ENCODE measurements at regions not wholly inside any gene's neighbourhood (a gene's known extent, or its start where the extent isn't known, plus 50 kb on each side); places are given as distances from the start of the nearest gene placed in this dataset.
"Not testable (repeated sequence)": the region's sequence is repeated elsewhere in the genome, so short reads cannot be mapped to it uniquely, and the experiment has no call there.

GRCh38 chr5:96172436-96172835 is 210.8 kb upstream of the ELL2 start:
- CTCF ChIA-PET: interaction anchor here (1.0 kb wide), 1 partner anchor 9 kb away, joined by 3 read pairs; no protein-coding TSS in a partner anchor
- Histone ChIP-seq H3K4me3 (replicated peaks in 1 of 3; ENCODE audit: insufficient read depth in 1 of 3, low read depth in 1 of 3, low read length in 3 of 3) (no peak overlapping the region), H3K4me2 (ENCODE audit: insufficient read depth, low read length) (no peak overlapping the region), H3K9me3 (replicated peaks; ENCODE audit: control insufficient read depth, insufficient read depth, low read length) (no peaks in the 10 kb centered on the region), H3K27ac (ENCODE audit: insufficient read depth, low read depth, low read length) (no peak overlapping the region), H3K27me3 (ENCODE audit: control insufficient read depth in 2 of 2, insufficient read depth in 2 of 2, low read length in 2 of 2) (no peaks in the 10 kb centered on the region), H2AFZ (ENCODE audit: low read depth, low read length) (no peak overlapping the region), H3K36me3 (ENCODE audit: control insufficient read depth in 2 of 2, extremely low read depth in 1 of 2, insufficient read depth in 2 of 2, low read length in 2 of 2) (no peaks in the 10 kb centered on the region), H3K79me2 (ENCODE audit: control insufficient read depth, insufficient read depth, low read length) (no peaks in the 10 kb centered on the region), H3K9ac (replicated peaks; ENCODE audit: extremely low read depth, insufficient read depth, low read length) (no peak overlapping the region), H3K9me1 (replicated peaks; ENCODE audit: control insufficient read depth, extremely low read depth, insufficient read depth, low read length) (no peaks in the 10 kb centered on the region), H4K20me1 (replicated peaks; ENCODE audit: control insufficient read depth, extremely low read depth, insufficient read depth, low read length) (no peaks in the 10 kb centered on the region), H3K4me1 (ENCODE audit: control insufficient read depth, extremely low read depth, insufficient read depth, low read length) (no peaks in the 10 kb centered on the region)
- dilution Hi-C loops (cut with MboI; ENCODE audit: extremely low pct_ligation_motif_present, low sequenced_read_pairs) (no loop called here), intact Hi-C loops (cut with micrococcal nuclease) (loop anchor here (10.0 kb wide), 1 partner anchor 318 kb away; no protein-coding TSS in a partner anchor)
- DNase-seq (ENCODE audit: low read depth, low spot score): no peak
- FAIRE-seq: no peak
- BruUV-seq (replicated peaks): no TSS peak
- POLR2A ChIA-PET: no interaction called here
- TF ChIP-seq JUN (IDR thresholded peaks at IDR 0.05; ENCODE audit: borderline replicate concordance, insufficient read depth, insufficient read length, low read depth) (no peak), MYC (IDR thresholded peaks at IDR 0.05; ENCODE audit: low read depth, low read length) (no peak), FOS (IDR thresholded peaks at IDR 0.05; ENCODE audit: borderline replicate concordance, insufficient read depth, low read length) (no peak), GATA2 (IDR thresholded peaks at IDR 0.05; ENCODE audit: insufficient read depth, insufficient read length, low read depth, low read length) (no peak), POLR2A (IDR thresholded peaks at IDR 0.05; ENCODE audit: low read depth, low read length) (no peak), POLR2AphosphoS5 (IDR thresholded peaks at IDR 0.05; ENCODE audit: insufficient read depth, low read depth, low read length) (no peak), MAX (IDR thresholded peaks at IDR 0.05; ENCODE audit: insufficient read depth, insufficient read length) (no peak), CTCF (IDR thresholded peaks at IDR 0.05; ENCODE audit: extremely low read depth in 1 of 2, insufficient read depth in 1 of 2, low read depth in 1 of 2, low read length in 2 of 2) (no peak), EZH2 (IDR thresholded peaks at IDR 0.05; ENCODE audit: borderline replicate concordance, low read depth, low read length, severe bottlenecking) (no peak)

- intact Hi-C loops (cut with micrococcal nuclease): loop anchor here (10.0 kb wide), 1 partner anchor 317 kb away; no protein-coding TSS in a partner anchor
- H3K4me1 ChIP-seq (ENCODE audit: control insufficient read depth, extremely low read depth, insufficient read depth, low read length); H3K4me3 ChIP-seq (replicated peaks in 1 of 3; ENCODE audit: insufficient read depth in 1 of 3, low read depth in 1 of 3, low read length in 3 of 3); H3K4me2 ChIP-seq (ENCODE audit: insufficient read depth, low read length); H3K9me3 ChIP-seq (replicated peaks; ENCODE audit: control insufficient read depth, insufficient read depth, low read length); H4K20me1 ChIP-seq (replicated peaks; ENCODE audit: control insufficient read depth, extremely low read depth, insufficient read depth, low read length); H3K9ac ChIP-seq (replicated peaks; ENCODE audit: extremely low read depth, insufficient read depth, low read length); H3K79me2 ChIP-seq (ENCODE audit: control insufficient read depth, insufficient read depth, low read length); H3K9me1 ChIP-seq (replicated peaks; ENCODE audit: control insufficient read depth, extremely low read depth, insufficient read depth, low read length); H3K27me3 ChIP-seq (ENCODE audit: control insufficient read depth in 2 of 2, insufficient read depth in 2 of 2, low read length in 2 of 2); DNase-seq (ENCODE audit: low read depth, low spot score); H3K27ac ChIP-seq (ENCODE audit: insufficient read depth, low read depth, low read length); FAIRE-seq; POLR2A ChIA-PET; BruUV-seq (replicated peaks); dilution Hi-C loops (cut with MboI; ENCODE audit: extremely low pct_ligation_motif_present, low sequenced_read_pairs); H2AFZ ChIP-seq (ENCODE audit: low read depth, low read length); H3K36me3 ChIP-seq (ENCODE audit: control insufficient read depth in 2 of 2, extremely low read depth in 1 of 2, insufficient read depth in 2 of 2, low read length in 2 of 2): not testable (repeated sequence)
- CTCF ChIA-PET: interaction anchor here (1.0 kb wide), 1 partner anchor 9 kb away, joined by 3 read pairs; no protein-coding TSS in a partner anchor
Measured at GRCh38 chr5:96171973-96172372, 210.3 kb upstream of the ELL2 start.

GRCh38 chr5:96170481-96171125 is 209.0 kb upstream of the ELL2 start:
- H3K4me1 ChIP-seq (ENCODE audit: control insufficient read depth, extremely low read depth, insufficient read depth, low read length); H3K4me2 ChIP-seq (ENCODE audit: insufficient read depth, low read length); POLR2A ChIA-PET; H3K79me2 ChIP-seq (ENCODE audit: control insufficient read depth, insufficient read depth, low read length); H3K4me3 ChIP-seq (replicated peaks in 1 of 3; ENCODE audit: insufficient read depth in 1 of 3, low read depth in 1 of 3, low read length in 3 of 3); H2AFZ ChIP-seq (ENCODE audit: low read depth, low read length); H3K27ac ChIP-seq (ENCODE audit: insufficient read depth, low read depth, low read length); DNase-seq (ENCODE audit: low read depth, low spot score); H3K9ac ChIP-seq (replicated peaks; ENCODE audit: extremely low read depth, insufficient read depth, low read length); CTCF ChIA-PET; H3K36me3 ChIP-seq (ENCODE audit: control insufficient read depth in 2 of 2, extremely low read depth in 1 of 2, insufficient read depth in 2 of 2, low read length in 2 of 2); H3K9me3 ChIP-seq (replicated peaks; ENCODE audit: control insufficient read depth, insufficient read depth, low read length); dilution Hi-C loops (cut with MboI; ENCODE audit: extremely low pct_ligation_motif_present, low sequenced_read_pairs); H3K27me3 ChIP-seq (ENCODE audit: control insufficient read depth in 2 of 2, insufficient read depth in 2 of 2, low read length in 2 of 2); BruUV-seq (replicated peaks); FAIRE-seq; H4K20me1 ChIP-seq (replicated peaks; ENCODE audit: control insufficient read depth, extremely low read depth, insufficient read depth, low read length); H3K9me1 ChIP-seq (replicated peaks; ENCODE audit: control insufficient read depth, extremely low read depth, insufficient read depth, low read length): not testable (repeated sequence)
- intact Hi-C loops (cut with micrococcal nuclease): loop anchor here (10.0 kb wide), 1 partner anchor 316 kb away; no protein-coding TSS in a partner anchor
